Muscle layer of duodenum (tissue), 2 donors: ENCODE measurements at regions not wholly inside any gene's neighbourhood (a gene's known extent, or its start where the extent isn't known, plus 50 kb on each side); places are given as distances from the start of the nearest gene placed in this dataset.

Experiments
- H3K27ac ChIP-seq: one replicate; pipeline ENCODE4 v1.7.0; 2013; ENCODE audit warnings: mild to moderate bottlenecking, low read length
- H3K27me3 ChIP-seq: one replicate; pipeline ENCODE4 v1.7.0; 2013; ENCODE audit warnings: low read depth, mild to moderate bottlenecking, control low read depth, low read length
- H3K36me3 ChIP-seq, 2 donors: one replicate each; pipeline ENCODE4 v1.7.0; 2013; ENCODE audit warnings: low read length in 2 of 2, control low read depth in 1 of 2, mild to moderate bottlenecking in 1 of 2; ENCODE audit not compliant: insufficient read depth in 2 of 2, control insufficient read depth in 1 of 2
- H3K4me1 ChIP-seq, 2 donors: one replicate each; pipeline ENCODE4 v1.7.0; 2013; ENCODE audit warnings: low read length in 2 of 2, mild to moderate bottlenecking in 2 of 2, control low read depth in 1 of 2, moderate library complexity in 1 of 2; ENCODE audit not compliant: insufficient read depth in 2 of 2, control insufficient read depth in 1 of 2
- H3K4me3 ChIP-seq, 2 donors: one replicate each; pipeline ENCODE4 v1.7.0; 2013; ENCODE audit warnings: low read length in 2 of 2, low read depth in 1 of 2, mild to moderate bottlenecking in 1 of 2
- H3K9me3 ChIP-seq, 2 donors: one replicate each; pipeline ENCODE4 v1.7.0; 2013; ENCODE audit warnings: low read length in 2 of 2, control low read depth in 1 of 2, mild to moderate bottlenecking in 1 of 2; ENCODE audit not compliant: control insufficient read depth in 1 of 2
- donor health status: healthy.

DNA sequence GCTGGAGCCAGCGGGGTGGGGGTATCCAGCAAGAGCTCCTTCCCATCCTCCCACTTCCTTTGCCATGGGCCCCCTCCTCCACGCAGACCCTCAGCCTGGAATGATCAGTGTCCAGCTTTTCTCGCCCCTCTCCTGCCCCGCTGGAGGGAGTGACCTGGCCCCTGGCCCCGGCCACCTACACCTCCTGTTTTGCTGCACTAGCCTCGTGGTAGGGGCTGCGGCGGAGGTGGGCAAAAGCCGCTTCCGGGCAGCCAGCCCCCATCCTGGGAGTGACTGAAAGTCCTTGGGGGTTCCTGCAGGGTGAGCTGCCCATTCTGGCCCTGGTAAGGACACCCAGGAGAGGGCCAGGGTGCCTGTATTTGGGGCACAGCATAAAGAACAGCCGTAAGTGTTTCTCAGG is 295.7 kb downstream of the SEC14L1 start:
- Histone ChIP-seq H3K4me1 (peaks cover 50 to 93% of the 10 kb centered on the region in 2 donors), H3K4me3 (no peak overlapping the region)

DNA sequence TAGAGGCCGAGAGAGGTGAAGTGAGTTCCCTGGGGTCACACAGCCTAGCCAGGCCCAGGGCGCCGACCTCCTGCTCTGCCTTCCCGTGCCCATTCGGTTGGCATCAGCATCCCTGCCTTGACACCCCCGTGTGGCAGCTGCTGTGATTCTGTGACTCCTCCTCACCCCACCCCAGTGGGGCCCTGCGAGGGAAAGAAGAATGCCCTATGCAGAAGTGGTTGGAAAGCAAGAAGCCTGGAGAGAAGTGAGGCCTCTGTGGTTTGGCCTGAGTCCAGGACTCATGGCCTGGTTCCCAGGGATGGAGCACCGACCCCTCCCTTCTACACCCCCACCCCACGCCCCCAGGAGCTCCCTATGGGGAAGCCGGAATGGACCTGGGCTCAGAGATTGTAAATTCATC is 296.2 kb downstream of the SEC14L1 start:
- Histone ChIP-seq H3K36me3 (no peaks in the 10 kb centered on the region), H3K9me3 (no peaks in the 10 kb centered on the region), H3K27ac (no peak overlapping the region), H3K27me3 (no peaks in the 10 kb centered on the region), H3K4me3 (no peak overlapping the region), H3K4me1 (peaks cover 50 to 93% of the 10 kb centered on the region in 2 donors)

More for the DNA sequence above, 295.7 kb downstream of the SEC14L1 start:
- Histone ChIP-seq H3K36me3 (no peaks in the 10 kb centered on the region), H3K27ac (no peak overlapping the region), H3K27me3 (no peaks in the 10 kb centered on the region), H3K9me3 (no peaks in the 10 kb centered on the region)

DNA sequence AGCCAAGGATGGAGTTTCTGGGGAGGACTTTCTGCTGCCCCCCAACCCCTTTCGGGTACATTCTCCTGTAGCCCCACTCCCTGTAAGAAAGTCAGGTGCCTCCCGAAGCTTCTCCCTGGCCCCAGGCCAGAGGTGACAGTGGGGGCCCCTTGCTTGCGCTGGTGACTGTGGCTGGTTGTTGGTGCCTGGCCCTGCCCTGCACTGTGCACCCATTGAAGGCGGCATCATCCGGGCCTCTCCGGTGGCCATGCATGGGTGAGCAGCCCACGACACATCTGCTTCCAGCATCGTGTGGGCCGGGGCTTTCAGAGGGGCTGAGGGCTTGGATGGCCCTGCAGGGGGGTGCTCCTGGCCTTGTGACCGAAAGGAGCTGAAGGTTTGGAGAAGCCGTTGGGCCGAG is 297.0 kb downstream of the SEC14L1 start:
- peaks cover 50 to 89% of the 10 kb centered on the region in 2 donors for H3K4me1 ChIP-seq
- no peaks in the 10 kb centered on the region for H3K27me3 ChIP-seq
- no peaks in the 10 kb centered on the region for H3K36me3 ChIP-seq
- H3K4me3 ChIP-seq: no peak overlapping the region
- no peak overlapping the region for H3K27ac ChIP-seq
- H3K9me3 ChIP-seq: no peaks in the 10 kb centered on the region

DNA sequence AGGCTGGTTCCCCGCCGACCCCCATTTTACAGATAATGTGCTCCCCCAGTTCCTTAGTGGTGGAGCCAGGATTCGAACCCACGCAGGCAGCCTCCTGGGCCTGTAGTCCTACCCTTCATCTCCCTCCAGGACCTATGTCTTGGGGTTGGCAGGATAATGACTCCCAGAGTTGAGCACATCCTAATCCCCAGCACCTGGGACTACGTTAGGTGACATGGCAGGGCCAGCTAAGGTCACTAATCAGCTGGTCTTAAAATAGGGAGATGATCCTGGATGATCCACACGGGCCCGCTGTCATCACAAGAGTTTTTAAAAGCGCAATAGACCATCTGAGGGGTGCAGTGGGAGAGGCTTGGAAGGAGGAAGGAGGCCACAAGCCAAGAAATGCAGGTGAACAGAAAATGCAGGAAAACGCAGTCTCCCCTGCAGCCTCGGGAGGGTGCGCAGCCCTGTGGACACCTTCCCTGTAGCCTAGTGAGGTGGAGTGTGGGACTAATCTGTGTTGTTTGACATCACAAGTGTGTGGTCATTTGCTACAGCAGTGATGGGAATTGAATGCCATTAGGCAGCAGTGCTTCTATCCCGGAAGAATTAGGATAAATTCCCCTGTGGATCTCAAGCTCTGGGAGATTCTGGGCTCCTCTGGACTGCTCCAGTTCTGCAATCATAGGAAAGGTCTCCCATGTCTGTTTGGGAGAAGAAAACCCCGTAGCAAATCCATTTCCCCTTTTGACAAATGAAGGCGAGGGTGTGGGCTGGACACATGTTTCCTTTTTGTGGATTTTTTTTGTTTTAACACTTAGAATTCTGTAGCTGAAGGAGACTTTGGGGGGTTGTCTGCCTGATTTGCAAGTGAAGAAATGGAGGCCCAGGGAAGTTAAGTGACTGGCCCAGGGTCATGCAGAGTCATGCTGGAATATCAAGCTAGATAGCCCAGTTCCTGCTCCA is 297.7 kb downstream of the SEC14L1 start:
- Histone ChIP-seq H3K4me3 (no peak overlapping the region), H3K36me3 (no peaks in the 10 kb centered on the region), H3K4me1 (peaks cover 54 to 87% of the 10 kb centered on the region in 2 donors), H3K27me3 (no peaks in the 10 kb centered on the region), H3K27ac (no peak overlapping the region), H3K9me3 (no peaks in the 10 kb centered on the region)

GRCh38 chr17:77439189-77440018 is 298.6 kb downstream of the SEC14L1 start:
- Histone ChIP-seq H3K4me1 (peaks cover 54 to 86% of the 10 kb centered on the region in 2 donors), H3K27ac (no peak overlapping the region), H3K4me3 (no peak overlapping the region), H3K27me3 (no peaks in the 10 kb centered on the region), H3K36me3 (no peaks in the 10 kb centered on the region), H3K9me3 (no peaks in the 10 kb centered on the region)

- H3K9me3 ChIP-seq: no peaks in the 10 kb centered on the region
- H3K4me3 ChIP-seq: no peak overlapping the region
- H3K27ac ChIP-seq: peak overlapping the region; percentile 74
- no peaks in the 10 kb centered on the region for H3K27me3 ChIP-seq
- peaks cover 56 to 86% of the 10 kb centered on the region in 2 donors for H3K4me1 ChIP-seq
- H3K36me3 ChIP-seq: no peaks in the 10 kb centered on the region
Observed at GRCh38 chr17:77440560-77440981, 299.8 kb downstream of the SEC14L1 start.

- Histone ChIP-seq H3K4me3 (no peak overlapping the region), H3K27ac (peak overlapping the region; percentile 74), H3K27me3 (no peaks in the 10 kb centered on the region), H3K4me1 (peaks cover 54 to 86% of the 10 kb centered on the region in 2 donors), H3K9me3 (no peaks in the 10 kb centered on the region), H3K36me3 (no peaks in the 10 kb centered on the region)
Observed at GRCh38 chr17:77441130-77441920, 300.6 kb downstream of the SEC14L1 start.

DNA sequence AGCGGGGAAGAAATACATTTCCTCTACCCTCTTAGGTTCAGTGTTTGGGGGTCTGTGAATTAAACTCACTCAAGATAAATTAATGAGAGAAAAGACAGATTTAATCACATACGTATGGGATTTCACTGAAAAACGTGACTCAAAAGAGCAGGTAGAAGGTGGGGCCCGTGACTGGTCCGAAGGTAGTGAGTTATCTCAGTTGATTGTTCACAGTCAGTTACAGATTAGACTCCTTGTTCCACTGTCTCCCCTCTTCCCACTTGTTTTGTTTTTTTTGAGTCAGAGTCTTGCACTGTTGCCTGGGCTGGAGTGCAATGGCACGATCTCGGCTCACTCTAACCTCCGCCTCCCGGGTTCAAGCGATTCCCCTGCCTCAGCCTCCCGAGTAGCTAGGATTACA is 301.2 kb downstream of the SEC14L1 start:
- Histone ChIP-seq H3K27me3 (no peaks in the 10 kb centered on the region), H3K36me3 (no peaks in the 10 kb centered on the region), H3K4me3 (no peak overlapping the region), H3K27ac (peak overlapping the region; percentile 74), H3K4me1 (peaks cover 48 to 86% of the 10 kb centered on the region in 2 donors), H3K9me3 (no peaks in the 10 kb centered on the region)

GRCh38 chr17:77442976-77443747 is 302.4 kb downstream of the SEC14L1 start:
- no peak overlapping the region for H3K27ac ChIP-seq
- no peak overlapping the region for H3K4me3 ChIP-seq
- peaks cover 46 to 78% of the 10 kb centered on the region in 2 donors for H3K4me1 ChIP-seq
- H3K27me3 ChIP-seq: no peaks in the 10 kb centered on the region
- no peaks in the 10 kb centered on the region for H3K36me3 ChIP-seq
- no peaks in the 10 kb centered on the region for H3K9me3 ChIP-seq

- H3K9me3 ChIP-seq: no peaks in the 10 kb centered on the region
- H3K36me3 ChIP-seq: no peaks in the 10 kb centered on the region
- no peaks in the 10 kb centered on the region for H3K27me3 ChIP-seq
- no peak overlapping the region for H3K4me3 ChIP-seq
- H3K27ac ChIP-seq: peak overlapping the region; percentile 78
- H3K4me1 ChIP-seq: peaks cover 46 to 71% of the 10 kb centered on the region in 2 donors
Observed at GRCh38 chr17:77443748-77444260, 303.0 kb downstream of the SEC14L1 start.
